ENCODE measurements at regions not wholly inside any gene's neighbourhood (a gene's known extent, or its start where the extent isn't known, plus 50 kb on each side); places are given as distances from the start of the nearest gene placed in this dataset.
A peak's percentile ranks its signal among the peaks of the same experiment; 100 is the strongest.

DNA sequence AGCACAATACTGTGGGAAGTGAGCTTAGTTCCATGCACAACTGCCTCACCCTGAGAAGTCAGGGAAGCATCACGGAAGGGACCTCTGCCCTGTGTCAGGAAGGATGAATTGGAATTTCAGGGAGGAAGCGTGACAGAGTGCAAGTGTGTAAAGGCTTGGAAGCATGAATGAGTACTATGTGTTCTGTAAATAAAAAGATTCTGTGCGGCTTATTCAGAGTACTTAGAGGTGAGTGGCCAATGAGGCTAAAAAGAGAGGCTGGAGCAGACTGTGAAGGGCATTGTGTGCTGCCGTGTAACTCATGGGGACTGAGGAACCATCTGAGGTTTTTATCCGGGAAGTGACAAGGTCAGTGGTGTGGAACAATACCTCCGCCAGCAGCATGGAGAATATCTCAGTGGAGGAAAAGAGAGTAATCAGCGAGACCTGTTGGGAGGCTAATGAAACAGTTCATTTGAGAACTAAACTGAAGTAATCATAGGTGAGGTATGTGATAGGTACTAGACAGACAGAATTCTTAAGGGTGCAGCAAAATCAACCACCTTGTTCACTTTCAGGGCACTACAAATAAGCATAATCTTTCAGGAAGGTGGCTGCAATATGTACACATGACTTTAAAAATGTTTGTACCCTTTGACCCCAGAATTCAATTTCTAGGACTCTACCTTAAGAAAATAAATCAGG lies 64.9 kb upstream of the SPRED1 start:
- Histone ChIP-seq H3K27ac (ENCODE audit: low read depth in 1 of 2, low read length in 2 of 2) (no peak overlapping the region), H3K36me3 (replicated peaks in 1 of 2; ENCODE audit: control insufficient read depth in 1 of 2, insufficient read depth in 2 of 2, low read length in 2 of 2) (no peaks in the 10 kb centered on the region), H3K4me3 (replicated peaks in 1 of 3; ENCODE audit: low read depth in 2 of 3, low read length in 3 of 3) (no peak overlapping the region), H3K27me3 (ENCODE audit: control insufficient read depth in 2 of 2, insufficient read depth in 2 of 2, low read length in 2 of 2) (peaks cover 4 to 9% of the 10 kb centered on the region in 2 donors), H2AFZ (ENCODE audit: insufficient read depth, low read depth, low read length, poor library complexity, severe bottlenecking) (no peak overlapping the region), H4K20me1 (ENCODE audit: insufficient read depth, low read length) (no peaks in the 10 kb centered on the region), H3K9me3 (replicated peaks in 1 of 2; ENCODE audit: control insufficient read depth in 1 of 2, insufficient read depth in 1 of 2, low read length in 2 of 2) (no peaks in the 10 kb centered on the region), H3K4me2 (replicated peaks; ENCODE audit: extremely low read depth, low read length, poor library complexity, severe bottlenecking) (no peak overlapping the region), H3K79me2 (ENCODE audit: insufficient read depth, low read length) (no peaks in the 10 kb centered on the region), H3K4me1 (ENCODE audit: control insufficient read depth in 1 of 2, insufficient read depth in 2 of 2, low read length in 2 of 2) (no peaks in the 10 kb centered on the region), H3K9ac (ENCODE audit: insufficient read depth, low read length, poor library complexity, severe bottlenecking) (no peak overlapping the region)
- Mint-ChIP-seq H3K27ac (no peak overlapping the region), H3K4me3 (no peak overlapping the region), H3K4me1 (no peaks in the 10 kb centered on the region), H3K27me3 (ENCODE audit: low read depth in 3 of 3) (peaks cover 6 to 12% (median 11%) of the 10 kb centered on the region in 3 donors), H3K36me3 (no peaks in the 10 kb centered on the region), H3K9me3 (peaks cover 0 to 3% (median 0%) of the 10 kb centered on the region in 7 donors)
- TF ChIP-seq, protein P1, sequence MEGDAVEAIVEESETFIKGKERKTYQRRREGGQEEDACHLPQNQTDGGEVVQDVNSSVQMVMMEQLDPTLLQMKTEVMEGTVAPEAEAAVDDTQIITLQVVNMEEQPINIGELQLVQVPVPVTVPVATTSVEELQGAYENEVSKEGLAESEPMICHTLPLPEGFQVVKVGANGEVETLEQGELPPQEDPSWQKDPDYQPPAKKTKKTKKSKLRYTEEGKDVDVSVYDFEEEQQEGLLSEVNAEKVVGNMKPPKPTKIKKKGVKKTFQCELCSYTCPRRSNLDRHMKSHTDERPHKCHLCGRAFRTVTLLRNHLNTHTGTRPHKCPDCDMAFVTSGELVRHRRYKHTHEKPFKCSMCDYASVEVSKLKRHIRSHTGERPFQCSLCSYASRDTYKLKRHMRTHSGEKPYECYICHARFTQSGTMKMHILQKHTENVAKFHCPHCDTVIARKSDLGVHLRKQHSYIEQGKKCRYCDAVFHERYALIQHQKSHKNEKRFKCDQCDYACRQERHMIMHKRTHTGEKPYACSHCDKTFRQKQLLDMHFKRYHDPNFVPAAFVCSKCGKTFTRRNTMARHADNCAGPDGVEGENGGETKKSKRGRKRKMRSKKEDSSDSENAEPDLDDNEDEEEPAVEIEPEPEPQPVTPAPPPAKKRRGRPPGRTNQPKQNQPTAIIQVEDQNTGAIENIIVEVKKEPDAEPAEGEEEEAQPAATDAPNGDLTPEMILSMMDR (IDR thresholded peaks at IDR 0.05): no peak
- 93% methylated on average over 7 of the region's 7 CpGs for WGBS (ENCODE audit: insufficient coverage)
- intact Hi-C loops (cut with micrococcal nuclease): no loop called here
- DNase-seq: no peak

DNA sequence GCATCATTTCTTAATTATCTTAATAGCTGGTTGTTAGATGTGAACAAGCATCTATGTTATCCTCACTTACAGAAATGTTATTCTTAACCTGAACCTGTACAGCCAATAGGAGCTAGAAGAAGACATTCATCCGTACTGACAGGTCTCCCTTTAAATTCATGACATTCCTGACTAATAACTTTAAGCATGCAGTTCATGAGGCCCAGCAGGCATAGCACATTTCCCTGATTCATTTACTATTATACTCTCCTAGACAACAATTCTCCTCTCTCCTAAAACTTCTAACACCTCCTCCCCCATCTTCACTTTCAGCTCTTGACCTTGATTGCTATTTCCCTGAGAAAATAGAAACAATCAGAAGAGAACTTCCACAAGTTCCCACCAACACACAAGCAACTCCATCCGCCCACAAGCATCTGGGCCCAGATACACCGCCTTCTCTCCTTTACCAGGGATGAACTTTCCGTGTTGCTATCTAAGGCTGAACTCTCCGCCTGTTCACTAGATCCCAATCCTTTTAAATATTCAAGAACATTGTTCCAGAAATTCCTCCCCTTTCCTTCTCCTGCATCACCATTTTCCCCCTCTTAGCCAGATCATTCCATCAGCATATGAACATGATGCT lies 62.9 kb upstream of the SPRED1 start:
- Histone ChIP-seq H3K79me2 (ENCODE audit: insufficient read depth, low read length) (no peaks in the 10 kb centered on the region), H3K4me1 (ENCODE audit: control insufficient read depth in 1 of 2, insufficient read depth in 2 of 2, low read length in 2 of 2) (no peaks in the 10 kb centered on the region), H3K36me3 (replicated peaks in 1 of 2; ENCODE audit: control insufficient read depth in 1 of 2, insufficient read depth in 2 of 2, low read length in 2 of 2) (no peaks in the 10 kb centered on the region), H3K27me3 (ENCODE audit: control insufficient read depth in 2 of 2, insufficient read depth in 2 of 2, low read length in 2 of 2) (peaks cover 4 to 9% of the 10 kb centered on the region in 2 donors), H3K9me3 (replicated peaks in 1 of 2; ENCODE audit: control insufficient read depth in 1 of 2, insufficient read depth in 1 of 2, low read length in 2 of 2) (no peaks in the 10 kb centered on the region), H3K27ac (ENCODE audit: low read depth in 1 of 2, low read length in 2 of 2) (no peak overlapping the region), H2AFZ (ENCODE audit: insufficient read depth, low read depth, low read length, poor library complexity, severe bottlenecking) (no peak overlapping the region), H3K4me3 (replicated peaks in 1 of 3; ENCODE audit: low read depth in 2 of 3, low read length in 3 of 3) (no peak overlapping the region), H3K9ac (ENCODE audit: insufficient read depth, low read length, poor library complexity, severe bottlenecking) (no peak overlapping the region), H3K4me2 (replicated peaks; ENCODE audit: extremely low read depth, low read length, poor library complexity, severe bottlenecking) (no peak overlapping the region), H4K20me1 (ENCODE audit: insufficient read depth, low read length) (no peaks in the 10 kb centered on the region)
- 86% methylated on average over 5 of the region's 5 CpGs for WGBS (ENCODE audit: insufficient coverage)
- Mint-ChIP-seq H3K4me3 (no peak overlapping the region), H3K4me1 (no peaks in the 10 kb centered on the region), H3K9me3 (peaks cover 0 to 2% (median 0%) of the 10 kb centered on the region in 7 donors), H3K36me3 (no peaks in the 10 kb centered on the region), H3K27me3 (ENCODE audit: low read depth in 3 of 3) (peaks cover 4 to 10% (median 7%) of the 10 kb centered on the region in 3 donors), H3K27ac (peak overlapping the region in 1 of 7 donors; percentile 46)
- DNase-seq: no peak
- TF ChIP-seq, protein P1 (IDR thresholded peaks at IDR 0.05): no peak
- intact Hi-C loops (cut with micrococcal nuclease): no loop called here

Measured in CD14-positive monocyte (primary cell).